Pancreas (tissue), 10 donors: ENCODE measurements at regions not wholly inside any gene's neighbourhood (a gene's known extent, or its start where the extent isn't known, plus 50 kb on each side); places are given as distances from the start of the nearest gene placed in this dataset.
A peak's percentile ranks its signal among the peaks of the same experiment; 100 is the strongest.

Experiments used
- ATAC-seq, 4 donors: fragments of 200-7000 bp; cut with Tn5 transposase; one replicate each; pipeline versions ENCODE4 v1.8.0 to v1.9.1; 2020; ENCODE audit warnings: mild to moderate bottlenecking in 4 of 4, moderate library complexity in 4 of 4
- DNase-seq, 6 donors: peaks; one replicate each; pipeline ENCODE4 v3.0.0-alpha.2; 2020
- FAIRE-seq: peaks from 2 replicates; lab custom pipeline; 2012; peaks lifted over from hg19 to GRCh38; lab: Jason Lieb, UNC
- H3K27ac ChIP-seq, 4 donors: fragments of 200-600 bp; sonication (generic); 1 replicate in 3 of 4; 2 replicates in 1 of 4; pipeline versions ENCODE4 v1.5.0 to v1.8.0; 2020
- H3K27me3 ChIP-seq, 4 donors: fragments of 200-600 bp; one replicate each; pipeline ENCODE4 v1.8.0; 2021
- H3K36me3 ChIP-seq, 3 donors: fragments of 200-600 bp; sonication (generic) in 1 of 3; one replicate each; pipeline versions ENCODE4 v1.5.0 to v1.8.0; 2020 to 2021
- H3K4me1 ChIP-seq, 3 donors: fragments of 200-600 bp; one replicate each; pipeline ENCODE4 v1.8.0; 2021
- H3K4me3 ChIP-seq, 4 donors: fragments of 200-600 bp; sonication (generic) in 2 of 4; one replicate each; pipeline versions ENCODE4 v1.5.0 to v1.8.0; 2020 to 2021
- H3K9me3 ChIP-seq, 4 donors: fragments of 200-600 bp; one replicate each; pipeline ENCODE4 v1.8.0; 2021
- CTCF ChIP-seq, 4 donors: fragments of 200-600 bp; sonication (generic) in 3 of 4; IDR thresholded peaks; one replicate each; pipeline versions ENCODE4 v1.5.0 to v1.8.0; 2021; ENCODE audit warnings: antibody characterized with exemption in 4 of 4
- WGBS, 2 donors: extraction: QIAGEN DNeasy Blood & Tissue Kit; methylation state at CpG; one replicate each; pipeline ENCODE4 v1.1.7; 2013; 5-methylcytosine and 5-hydroxymethylcytosine counted together
- intact Hi-C, 3 donors: fragments of 100-400 bp; cut with DNase I; formaldehyde crosslinking; loops; one replicate each; pipeline versions ENCODE4 v1.11.1 to v1.14.2; 2022
- donor health status: healthy with polysubstance abuse.
- donor health status: DM: no; HTN: no; CAD: no; lungs with moderate emphysema.
- donor health status: DM: no; HTN: no; CAD: no.
- donor health status: control.
- donor health status: control.
- donor health status: Bipolar disorder and iron deficiency.
- donor health status: DM: yes; HTN: yes; CAD: no.
- donor health status: DM: no; HTN: no; CAD: no.
- donor health status: DM: no; HTN: no; CAD: no.
- donor health status: DM: yes; HTN: yes; CAD: no.

- intact Hi-C loops = no loop called here
- Histone ChIP-seq H3K27me3 (peaks cover 0 to 6% (median 0%) of the 10 kb centered on the region in 4 donors), H3K4me3 (no peak overlapping the region), H3K27ac (no peak overlapping the region), H3K9me3 (no peaks in the 10 kb centered on the region), H3K4me1 (no peaks in the 10 kb centered on the region), H3K36me3 (no peaks in the 10 kb centered on the region)
- TF ChIP-seq CTCF (IDR thresholded peaks at IDR 0.05) = no peak
- FAIRE-seq (no peak), ATAC-seq (no peak), DNase-seq (no peak)
- 42 to 54% methylated on average over 4 of the region's 4 CpGs for WGBS, 2 donors
These were observed 236.6 kb upstream of the GJB5 start for GRCh38 chr1:34518146-34518699.

- FAIRE-seq = no peak
- Histone ChIP-seq H3K27ac (no peak overlapping the region), H3K4me1 (no peaks in the 10 kb centered on the region), H3K9me3 (no peaks in the 10 kb centered on the region), H3K27me3 (peaks cover 0 to 6% (median 0%) of the 10 kb centered on the region in 4 donors), H3K4me3 (no peak overlapping the region), H3K36me3 (no peaks in the 10 kb centered on the region)
- no peak for ATAC-seq
- TF ChIP-seq CTCF (IDR thresholded peaks at IDR 0.05) = no peak
- 38 to 49% methylated on average over 4 of the region's 4 CpGs for WGBS, 2 donors
- DNase-seq = no peak
- intact Hi-C loops = no loop called here
These were observed 234.7 kb upstream of the GJB5 start for GRCh38 chr1:34520111-34520510.

- no peaks in the 10 kb centered on the region for H3K36me3 ChIP-seq
- no peak overlapping the region for H3K4me3 ChIP-seq
- no peaks in the 10 kb centered on the region for H3K9me3 ChIP-seq
- TF ChIP-seq CTCF (IDR thresholded peaks at IDR 0.05) = no peak
- H3K4me1 ChIP-seq = no peaks in the 10 kb centered on the region
- DNase-seq (no peak), ATAC-seq (no peak), FAIRE-seq (no peak)
- intact Hi-C loops = no loop called here
- no peaks in the 10 kb centered on the region for H3K27me3 ChIP-seq
- H3K27ac ChIP-seq = no peak overlapping the region
These were observed 230.1 kb upstream of the GJB5 start for GRCh38 chr1:34524783-34525182.

- no peak overlapping the region for H3K4me3 ChIP-seq
- no peak for TF ChIP-seq CTCF (IDR thresholded peaks at IDR 0.05)
- no peaks in the 10 kb centered on the region for H3K4me1 ChIP-seq
- H3K36me3 ChIP-seq = no peaks in the 10 kb centered on the region
- H3K27me3 ChIP-seq = no peaks in the 10 kb centered on the region
- FAIRE-seq (no peak), DNase-seq (no peak), ATAC-seq (peak in 1 of 4 donors; percentile 37)
- H3K27ac ChIP-seq = no peak overlapping the region
- intact Hi-C loops = no loop called here
- no peaks in the 10 kb centered on the region for H3K9me3 ChIP-seq
- WGBS, 2 donors = 15 to 29% methylated on average over 12 of the region's 12 CpGs
These were observed 224.7 kb upstream of the GJB5 start for GRCh38 chr1:34529935-34530859.

GRCh38 chr1:34532113-34532512 lies 222.7 kb upstream of the GJB5 start:
- H3K4me1 ChIP-seq = no peaks in the 10 kb centered on the region
- H3K9me3 ChIP-seq = no peaks in the 10 kb centered on the region
- no peaks in the 10 kb centered on the region for H3K36me3 ChIP-seq
- TF ChIP-seq CTCF (IDR thresholded peaks at IDR 0.05) = no peak
- intact Hi-C loops = no loop called here
- H3K4me3 ChIP-seq = no peak overlapping the region
- H3K27ac ChIP-seq = no peak overlapping the region
- 40 to 50% methylated on average over 3 of the region's 3 CpGs for WGBS, 2 donors
- no peaks in the 10 kb centered on the region for H3K27me3 ChIP-seq
- no peak for ATAC-seq
- FAIRE-seq = no peak
- no peak for DNase-seq
